HG03442 (cell line): ENCODE measurements at regions not wholly inside any gene's neighbourhood (a gene's known extent, or its start where the extent isn't known, plus 50 kb on each side); places are given as distances from the start of the nearest gene placed in this dataset.
A peak's percentile ranks its signal among the peaks of the same experiment; 100 is the strongest.

Source experiments
- ATAC-seq: cut with Tn5 transposase; IDR thresholded peaks from one replicate; pipeline ENCODE4 v1.9.1; 2021; ENCODE audit warnings: mild to moderate bottlenecking, moderate library complexity; ENCODE audit not compliant: unreplicated experiment

DNA sequence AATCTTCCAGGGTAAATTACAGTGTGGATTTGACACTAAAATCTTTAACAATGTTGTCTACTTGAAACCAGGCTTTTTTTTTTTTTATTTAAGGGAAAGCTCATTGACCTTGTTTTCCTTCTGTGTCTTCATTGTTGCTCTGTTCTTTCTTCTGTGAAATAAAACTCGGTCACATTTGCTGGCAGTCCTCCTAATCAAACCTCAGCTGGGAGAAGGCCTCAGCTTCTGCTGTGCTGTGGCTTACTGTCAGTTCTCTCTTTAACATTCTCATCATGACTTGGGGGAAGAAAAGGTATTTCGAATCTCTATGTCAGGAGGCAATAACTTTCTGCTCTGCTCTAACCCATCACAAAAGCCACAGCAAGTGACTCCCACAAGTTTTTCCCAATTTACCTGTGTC lies 268.9 kb downstream of the ZNF608 start:
- no peak for ATAC-seq

DNA sequence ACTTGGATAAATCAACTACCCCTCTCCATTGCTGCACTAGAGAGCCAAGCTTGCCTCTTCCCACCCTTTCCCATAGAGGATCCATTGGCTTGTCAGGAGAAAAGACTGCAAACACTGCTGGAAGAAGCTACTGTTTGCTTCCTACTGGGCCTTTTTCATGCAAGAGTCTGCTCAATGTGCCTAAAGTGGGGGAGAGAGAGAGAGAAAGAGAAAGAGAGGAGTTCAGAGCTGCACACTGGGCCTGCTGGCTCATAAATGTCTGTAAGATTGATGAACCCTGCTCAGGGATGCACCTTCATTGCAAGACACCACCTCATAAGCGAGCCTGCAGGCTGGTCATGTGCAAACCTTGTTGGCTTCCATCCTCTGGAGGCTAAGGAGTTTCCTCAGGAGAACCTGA lies 269.4 kb downstream of the ZNF608 start:
- no peak for ATAC-seq

DNA sequence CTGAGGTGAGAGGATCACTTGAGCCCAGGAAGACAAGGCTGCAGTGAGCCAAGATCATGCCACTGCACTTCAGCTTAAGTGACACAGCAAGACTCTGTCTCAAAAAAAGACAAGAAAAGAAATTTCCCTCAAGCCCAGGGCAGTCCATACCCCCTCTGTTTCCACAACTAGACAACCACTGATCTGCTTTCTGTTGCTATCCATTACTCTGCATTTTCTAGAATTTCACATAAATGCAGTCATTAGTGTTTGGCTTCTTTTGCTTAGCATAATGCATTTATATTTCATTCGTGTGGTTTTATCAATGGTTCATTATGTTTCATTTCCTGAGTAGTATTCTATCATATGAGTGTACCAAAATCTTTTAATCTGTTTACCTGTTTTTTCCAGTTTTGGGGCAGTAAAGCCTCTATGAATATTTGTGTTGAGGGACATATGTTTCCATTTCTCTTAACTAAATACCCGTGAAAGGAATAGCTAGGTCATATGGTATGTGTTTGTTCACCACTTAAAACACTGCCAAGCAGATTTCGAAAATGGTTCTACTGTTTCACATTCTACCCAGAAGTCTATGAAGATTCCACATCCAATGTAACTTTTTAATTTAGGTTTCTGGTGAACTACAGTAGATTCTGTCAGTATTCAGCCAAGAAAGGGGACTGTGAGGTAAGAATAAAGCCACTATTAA lies 271.8 kb downstream of the ZNF608 start:
- no peak for ATAC-seq

DNA sequence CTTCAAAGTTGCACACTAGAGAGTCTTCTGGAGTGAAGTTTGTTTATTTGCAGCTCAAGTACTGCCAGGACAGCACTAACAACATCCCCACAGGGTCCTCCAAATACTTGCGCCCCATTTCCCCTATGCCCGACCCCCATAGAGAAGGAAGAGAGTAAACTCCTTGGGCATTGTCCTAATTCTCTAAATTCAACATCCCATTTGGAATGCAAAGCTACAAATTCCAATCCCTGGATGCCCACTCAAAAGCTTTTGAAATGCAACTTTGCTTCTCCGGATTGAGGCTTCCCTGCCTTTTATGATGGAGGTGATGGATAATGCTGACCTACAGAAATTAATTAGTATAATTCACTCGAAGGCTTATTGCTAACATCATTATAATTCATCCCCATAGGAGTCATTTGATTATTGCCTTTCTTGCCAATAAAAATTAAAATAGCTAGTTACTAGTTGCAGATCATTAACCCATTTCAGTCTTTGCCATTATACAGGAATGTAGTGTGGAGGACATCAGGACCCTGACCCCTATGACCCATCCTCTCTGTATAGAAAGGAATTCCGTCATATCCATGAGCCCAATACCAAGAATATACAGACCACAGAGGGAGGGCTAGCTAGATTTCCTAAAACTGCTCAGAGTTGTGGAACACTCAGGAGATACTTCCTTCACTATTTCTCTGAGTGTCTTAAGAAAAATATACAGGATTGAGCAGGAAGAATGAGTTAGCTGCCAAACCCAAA lies 277.6 kb downstream of the ZNF608 start:
- ATAC-seq, result no peak

DNA sequence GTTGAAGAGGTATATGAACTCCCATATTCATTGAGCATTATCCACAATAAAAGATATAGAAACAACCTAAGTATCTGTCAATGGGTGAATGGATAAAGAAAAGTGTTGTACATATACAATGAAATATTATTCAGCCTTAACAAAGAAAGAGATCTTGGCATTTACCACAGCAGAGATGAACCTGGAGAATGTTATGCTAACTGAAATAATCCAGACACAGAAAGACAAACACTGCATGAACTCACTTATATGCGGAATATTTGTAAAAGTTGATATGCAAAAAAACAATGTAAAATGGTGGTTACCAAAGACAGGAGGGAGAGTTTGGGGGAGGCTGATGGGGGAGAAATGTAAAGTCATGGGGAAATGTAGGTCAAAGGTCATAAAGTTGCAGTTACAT lies 278.7 kb downstream of the ZNF608 start:
- no peak for ATAC-seq

DNA sequence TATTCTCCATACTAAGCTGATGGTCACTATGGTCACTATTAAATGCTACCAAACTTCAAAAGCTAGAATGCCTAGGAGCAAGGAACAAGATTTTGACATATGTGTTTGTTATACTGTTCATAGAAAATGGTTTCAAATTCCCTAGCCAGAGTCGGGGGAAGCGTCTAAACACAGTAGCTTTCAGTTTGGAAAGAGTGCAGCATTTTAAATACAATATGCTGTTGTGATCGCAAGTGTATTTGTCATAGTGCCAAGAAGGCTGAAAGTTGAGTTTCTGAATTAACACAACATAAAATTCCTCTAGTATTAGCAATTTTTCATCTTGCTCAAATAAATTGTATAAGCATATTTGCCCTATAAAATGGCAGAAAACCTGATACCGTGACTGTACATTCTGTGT lies 280.4 kb downstream of the ZNF608 start:
- ATAC-seq, result no peak

DNA sequence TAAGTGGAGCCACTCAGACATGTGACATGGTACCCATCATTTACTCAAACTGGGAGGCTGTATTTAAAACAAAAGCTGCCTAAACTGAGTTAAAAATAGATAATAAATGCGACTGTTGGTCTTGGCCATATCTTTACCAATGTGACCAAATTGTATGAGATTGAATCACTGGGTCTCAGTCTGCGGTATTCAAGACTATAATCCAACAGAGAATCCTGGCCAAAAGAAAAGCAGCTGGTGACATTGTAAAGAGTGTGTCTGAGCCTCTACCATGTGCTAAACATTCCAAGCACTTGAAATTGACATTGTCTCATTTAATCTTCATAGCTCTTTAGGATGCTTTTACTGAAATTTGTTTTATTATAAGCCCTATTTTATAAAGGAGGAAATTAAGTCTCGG lies 282.6 kb downstream of the ZNF608 start:
- no peak for ATAC-seq

DNA sequence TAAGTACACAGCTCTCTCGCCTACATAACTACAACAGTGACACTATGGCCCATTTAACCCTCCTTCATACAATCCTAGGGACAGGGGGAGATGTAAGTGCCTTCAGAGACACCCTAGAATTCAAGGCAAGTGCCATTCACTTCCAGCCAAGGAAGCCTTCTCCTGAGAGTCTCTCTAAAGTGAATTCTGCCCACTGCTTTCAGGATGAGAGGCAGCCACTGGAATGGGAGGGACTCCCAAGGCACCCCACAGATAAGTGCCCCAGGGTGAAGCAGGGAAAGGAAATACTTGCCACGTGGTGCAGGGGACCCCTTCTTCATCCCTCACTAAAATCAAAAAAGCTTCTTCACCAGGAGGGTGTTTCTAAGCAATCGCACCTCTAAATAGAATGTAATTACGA lies 283.7 kb downstream of the ZNF608 start:
- no peak for ATAC-seq

DNA sequence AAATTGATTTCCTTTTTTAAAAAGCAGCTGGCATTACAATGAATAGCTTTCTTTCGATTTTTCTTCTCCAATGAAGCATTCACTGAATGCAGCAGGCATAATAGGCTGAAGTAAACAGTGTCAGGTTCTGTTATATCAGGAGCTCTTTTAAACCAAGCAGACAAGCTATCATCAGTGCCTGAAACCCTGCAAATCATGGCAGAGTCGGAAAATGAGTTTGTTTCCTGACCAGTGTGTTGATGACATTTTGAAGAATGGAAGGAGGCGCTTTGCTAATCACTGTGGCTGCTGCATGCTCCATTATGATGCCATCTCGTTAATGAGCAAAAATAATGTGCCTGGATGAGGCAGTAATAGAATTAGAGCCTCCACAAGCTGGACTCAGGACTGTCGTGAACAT lies 284.5 kb downstream of the ZNF608 start:
- ATAC-seq, result no peak

DNA sequence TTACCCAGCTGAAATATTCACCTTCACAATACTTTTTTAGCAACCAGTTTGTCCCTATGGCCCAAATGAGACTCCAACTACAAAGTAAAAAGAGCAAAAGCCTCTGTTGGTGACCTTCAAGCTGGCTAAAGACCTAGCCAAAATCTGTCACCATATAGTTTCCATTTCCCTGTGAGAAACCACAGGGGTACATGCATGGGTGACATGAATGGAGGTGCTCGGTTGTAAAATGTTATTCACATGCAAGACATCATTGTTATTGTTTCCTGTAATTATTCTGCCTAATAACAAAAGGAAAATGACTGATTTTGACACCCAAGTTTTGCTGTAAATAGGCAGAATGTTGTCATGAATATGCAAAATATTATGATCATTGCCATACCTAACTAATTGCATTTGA lies 285.3 kb downstream of the ZNF608 start:
- no peak for ATAC-seq

DNA sequence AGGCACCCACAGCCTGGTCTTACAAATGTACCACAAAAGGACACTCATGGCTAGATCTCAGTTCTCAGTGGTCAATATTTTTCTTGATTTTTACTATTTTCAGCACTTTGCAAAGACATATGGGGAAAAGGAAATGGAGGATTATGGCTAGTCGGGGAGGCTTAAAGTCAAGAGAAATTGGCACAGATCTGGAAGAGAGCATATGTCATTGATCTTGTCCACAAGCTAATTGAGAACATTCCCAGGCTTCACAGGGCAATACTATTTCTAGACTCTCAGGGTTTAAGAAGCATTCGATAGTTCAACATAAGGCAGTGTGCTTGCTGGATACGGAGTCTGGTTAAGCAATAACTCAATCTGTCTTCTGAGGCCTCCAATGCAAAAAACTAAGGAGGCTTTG lies 285.8 kb downstream of the ZNF608 start:
- no peak for ATAC-seq

DNA sequence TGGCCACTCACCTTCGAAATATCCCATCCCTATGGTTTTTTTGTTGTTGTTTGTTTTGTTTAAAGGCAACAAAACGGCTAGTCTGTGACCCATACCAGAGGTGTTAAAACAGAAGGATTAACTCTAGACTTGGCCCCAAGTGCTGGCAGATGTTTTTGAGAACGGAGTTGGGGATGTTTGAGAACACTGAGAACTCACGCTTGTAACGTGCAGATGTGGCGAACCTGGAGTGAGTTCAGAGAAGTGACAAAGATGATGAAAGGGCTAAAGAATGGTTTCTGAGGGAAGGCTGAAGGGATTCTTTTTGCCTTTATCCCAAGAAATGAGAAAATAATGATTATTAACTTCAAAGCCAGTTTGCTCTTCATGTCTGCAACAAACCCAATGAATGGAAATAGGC lies 286.5 kb downstream of the ZNF608 start:
- no peak for ATAC-seq

DNA sequence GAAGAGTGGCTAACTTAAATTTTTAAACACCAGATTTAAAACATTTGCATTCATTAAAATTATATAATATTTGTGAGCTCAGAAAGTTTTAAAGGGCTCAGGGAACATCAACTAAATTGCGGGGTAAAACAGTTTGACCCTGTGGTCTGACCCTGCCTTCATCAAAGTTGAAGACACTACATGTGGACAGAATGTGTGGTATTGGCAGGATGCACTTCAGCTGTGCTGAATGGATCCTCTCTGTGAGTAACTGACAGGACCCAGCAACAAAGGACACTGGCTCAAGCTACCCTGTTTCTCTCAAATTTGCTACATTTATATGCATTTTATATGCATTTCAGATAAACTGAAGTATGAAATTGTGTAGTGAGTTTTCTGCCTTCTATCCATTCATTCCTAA lies 288.5 kb downstream of the ZNF608 start:
- ATAC-seq, result no peak

DNA sequence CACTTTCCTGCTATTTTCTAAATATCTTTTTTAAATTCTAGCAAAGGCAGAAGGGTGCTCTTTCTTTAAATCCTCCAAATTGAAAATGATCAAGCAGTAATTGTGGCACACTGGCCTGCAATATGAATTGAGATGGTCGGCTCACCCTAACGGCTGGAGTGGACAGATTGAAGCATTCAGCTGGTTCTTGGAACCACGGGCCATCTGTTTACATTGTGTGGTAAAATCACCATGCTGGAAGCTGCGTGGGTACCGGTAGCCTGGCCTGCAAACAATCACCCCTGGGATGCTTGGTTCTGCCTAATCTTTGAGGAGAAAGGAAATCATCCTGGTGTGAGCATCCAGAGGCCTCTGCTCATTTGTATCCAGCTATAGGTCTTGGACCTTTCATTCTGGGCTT lies 289.3 kb downstream of the ZNF608 start:
- ATAC-seq, result no peak

DNA sequence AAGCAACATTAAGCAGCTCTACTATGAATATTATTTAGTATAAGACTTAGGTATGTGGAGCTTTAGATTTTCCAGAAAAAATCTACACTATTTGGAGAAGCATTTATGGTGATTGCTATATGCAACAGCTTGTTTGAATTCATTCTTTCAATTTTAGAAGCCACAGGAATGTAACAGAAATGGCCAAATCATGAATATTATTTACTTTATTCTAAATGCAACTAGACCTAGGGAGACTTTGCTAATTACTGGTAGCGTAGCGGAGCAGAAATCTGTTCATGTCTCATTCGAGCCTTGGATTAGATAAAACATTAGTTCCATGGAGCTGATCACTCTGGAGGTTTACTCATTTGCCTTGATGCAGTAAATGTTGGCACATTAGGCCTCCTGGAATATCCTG lies 290.2 kb downstream of the ZNF608 start:
- ATAC-seq, result no peak

DNA sequence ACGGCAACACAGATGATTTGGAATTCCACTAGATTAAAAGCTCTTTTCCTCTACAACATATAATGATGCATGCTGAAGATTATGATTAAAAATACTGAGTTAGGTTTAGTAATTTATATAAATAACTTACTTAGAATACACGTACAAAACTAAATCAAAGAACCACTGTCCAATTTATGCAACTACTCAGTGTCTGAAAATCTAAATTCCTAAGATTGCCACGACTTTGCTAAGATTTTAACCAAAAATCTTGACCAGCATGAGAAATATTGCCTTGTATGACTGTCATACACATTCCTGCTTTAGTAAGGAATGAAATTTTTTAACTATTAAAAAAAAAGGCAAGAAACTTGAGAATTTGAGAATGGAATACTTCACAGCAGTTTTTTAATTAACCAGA lies 292.4 kb downstream of the ZNF608 start:
- no peak for ATAC-seq

DNA sequence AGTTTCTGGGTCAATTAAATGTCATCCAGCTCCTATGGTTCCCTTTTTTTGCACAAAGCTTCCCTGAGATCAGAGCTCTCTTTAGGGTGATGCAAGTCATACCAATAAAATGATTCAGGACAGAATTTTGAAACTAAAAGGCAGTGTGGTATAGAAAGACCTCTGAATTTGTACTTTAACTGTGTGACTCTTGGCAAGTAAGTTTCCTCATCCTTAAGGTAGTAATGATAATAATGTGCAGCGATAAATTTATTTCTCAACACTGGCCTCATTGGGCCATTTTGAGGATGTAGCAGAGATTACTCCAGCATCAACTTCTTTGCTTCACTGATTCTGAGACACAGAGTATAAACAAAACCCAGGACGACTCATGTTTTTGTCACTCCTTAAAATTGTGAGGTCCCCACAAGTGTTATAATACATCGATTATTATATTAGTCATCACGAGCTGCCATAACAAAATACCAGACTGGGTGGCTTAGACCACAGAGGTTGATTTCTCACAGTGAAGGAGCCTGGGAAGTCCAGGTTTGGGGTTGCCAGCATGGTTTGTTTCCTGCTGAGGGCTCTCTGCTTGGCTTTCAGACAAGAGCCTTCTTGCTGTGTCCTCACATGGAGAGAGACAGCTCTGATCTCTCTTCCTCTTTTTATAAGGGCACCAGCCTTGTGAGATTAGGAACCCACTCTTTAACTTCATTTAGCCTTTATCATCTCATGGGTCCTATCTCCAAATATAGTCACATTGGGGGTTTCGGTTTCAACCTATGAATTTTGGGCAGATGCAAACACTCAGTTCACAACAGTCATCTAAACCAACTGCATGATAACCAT lies 293.0 kb downstream of the ZNF608 start:
- ATAC-seq, result peak; percentile 95

DNA sequence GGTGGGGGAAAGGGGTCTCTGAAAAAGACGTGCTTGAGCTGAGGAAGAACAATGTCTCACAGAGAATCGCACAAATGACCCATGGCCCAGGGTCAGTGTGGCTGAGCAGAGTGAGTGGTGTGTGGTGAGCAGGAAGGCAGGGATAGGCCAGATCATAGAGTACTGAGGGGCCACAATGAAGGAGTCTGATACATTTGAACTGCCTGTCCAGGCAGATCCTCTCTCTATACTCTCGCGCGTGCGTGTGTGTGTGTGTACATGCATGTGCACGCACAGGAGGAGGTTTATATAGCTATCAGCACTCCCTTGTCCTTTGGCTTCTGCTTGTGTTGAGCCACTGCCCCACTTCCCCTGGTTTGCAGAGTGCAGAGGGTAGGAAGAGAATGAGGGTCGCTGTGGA lies 294.0 kb downstream of the ZNF608 start:
- ATAC-seq, result no peak

DNA sequence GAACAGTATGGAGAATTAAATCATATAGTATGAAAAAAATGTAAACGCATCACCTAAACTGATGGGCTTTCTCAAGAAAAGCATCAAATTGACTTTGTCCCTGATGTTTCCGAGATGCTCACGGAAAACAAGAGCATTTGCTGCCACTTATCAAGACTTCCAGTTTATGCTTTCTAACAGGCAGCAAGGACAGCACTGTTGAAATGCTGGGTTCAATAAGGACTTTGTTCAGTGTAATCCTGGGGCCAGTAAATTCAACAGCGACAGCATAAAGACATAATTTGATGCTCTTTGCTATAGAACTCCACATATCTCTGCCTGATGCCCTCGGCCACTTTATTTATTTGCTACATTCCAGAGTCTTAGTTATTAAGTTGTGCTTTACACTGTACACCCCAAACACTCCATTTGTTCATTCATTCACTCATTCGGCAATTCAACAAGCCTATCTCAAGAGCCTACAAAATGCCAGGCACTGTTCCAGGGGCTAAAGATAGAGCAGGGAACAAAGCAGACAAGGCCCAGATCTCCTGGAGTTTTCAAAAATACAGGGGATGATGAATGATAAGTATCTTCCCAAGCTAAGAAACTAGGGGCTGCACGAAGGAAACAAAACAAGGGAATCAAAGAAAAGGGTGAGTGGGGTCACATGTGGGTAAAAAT lies 294.6 kb downstream of the ZNF608 start:
- no peak for ATAC-seq

DNA sequence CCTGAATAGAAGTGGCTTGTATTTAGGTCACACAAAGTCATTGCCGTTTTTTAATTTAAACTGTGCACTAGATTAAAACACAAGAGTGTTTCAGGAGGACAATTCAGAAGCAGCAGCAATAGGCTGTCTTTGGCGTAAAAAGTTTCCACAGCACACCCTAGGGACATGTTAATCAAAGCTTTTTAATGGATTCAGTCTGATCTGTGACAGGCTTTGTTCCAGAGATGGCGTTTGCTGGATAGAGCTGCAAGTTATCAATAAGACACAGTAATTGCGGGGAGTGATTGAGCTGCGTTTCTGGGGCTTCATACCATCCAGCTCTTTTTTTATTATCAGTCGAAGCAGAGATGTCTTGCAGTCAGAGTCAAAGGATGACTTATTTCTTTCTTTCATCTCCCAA lies 300.3 kb downstream of the ZNF608 start:
- ATAC-seq, result no peak

DNA sequence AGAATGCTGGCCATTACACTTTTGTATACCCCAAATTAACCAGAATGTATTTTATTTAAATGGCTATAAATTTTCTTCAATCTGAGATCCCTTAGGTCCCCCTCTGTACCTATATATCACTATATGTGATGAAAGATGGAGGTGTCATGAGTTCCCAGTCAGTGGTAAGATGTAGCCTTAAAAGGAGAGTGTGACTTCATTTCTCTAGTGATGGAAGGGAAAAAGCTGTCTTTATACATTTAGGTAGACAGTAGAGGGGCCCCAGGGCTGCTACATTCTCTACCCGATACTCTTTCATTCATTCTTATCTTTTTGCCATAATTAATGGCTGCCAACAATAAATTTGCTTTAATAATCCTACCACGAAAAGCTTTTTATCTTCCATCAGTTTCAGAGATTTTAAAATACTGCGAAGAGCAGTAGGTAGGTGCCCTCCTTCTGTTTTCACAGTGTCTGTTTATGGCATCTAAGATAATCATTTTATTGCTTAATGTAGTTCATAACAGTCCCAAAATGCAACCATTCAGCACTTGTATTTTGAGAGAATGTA lies 301.3 kb downstream of the ZNF608 start:
- ATAC-seq, result no peak
